Mesothelial cell of epicardium (in vitro differentiated cells): ENCODE measurements at regions not wholly inside any gene's neighbourhood (a gene's known extent, or its start where the extent isn't known, plus 50 kb on each side); places are given as distances from the start of the nearest gene placed in this dataset.
"Not testable (repeated sequence)": the region's sequence is repeated elsewhere in the genome, so short reads cannot be mapped to it uniquely, and the experiment has no call there.

ENCODE experiments used
- DNase-seq, 2 experiments: peaks; one replicate each; pipeline ENCODE4 v3.0.0; 2021; ENCODE audit warnings: low spot score in 2 of 2; ENCODE audit not compliant: unreplicated experiment in 2 of 2
- H3K27ac Mint-ChIP-seq: 2 replicates; pipeline ENCODE4 v1.8.0; 2021; ENCODE audit warnings: mixed read lengths
- H3K27me3 Mint-ChIP-seq: 2 replicates; pipeline ENCODE4 v1.8.0; 2021; ENCODE audit warnings: low read depth, mixed read lengths
- H3K36me3 Mint-ChIP-seq: 2 replicates; pipeline ENCODE4 v1.8.0; 2021; ENCODE audit warnings: mixed read lengths
- H3K4me1 Mint-ChIP-seq: 2 replicates; pipeline ENCODE4 v1.8.0; 2021; ENCODE audit warnings: mixed read lengths
- H3K4me3 Mint-ChIP-seq: 2 replicates; pipeline ENCODE4 v1.8.0; 2021; ENCODE audit warnings: mild to moderate bottlenecking, moderate library complexity, mixed read lengths
- H3K9me3 Mint-ChIP-seq: 2 replicates; pipeline ENCODE4 v1.8.0; 2021; ENCODE audit warnings: mixed read lengths
- TF ChIP-seq, protein P1 (sequence below): fragments of 200-600 bp; sonication (generic); IDR thresholded peaks from one replicate; pipeline ENCODE4 v1.5.0; 2021; ENCODE audit warnings: antibody characterized with exemption; ENCODE audit not compliant: unreplicated experiment

DNA sequence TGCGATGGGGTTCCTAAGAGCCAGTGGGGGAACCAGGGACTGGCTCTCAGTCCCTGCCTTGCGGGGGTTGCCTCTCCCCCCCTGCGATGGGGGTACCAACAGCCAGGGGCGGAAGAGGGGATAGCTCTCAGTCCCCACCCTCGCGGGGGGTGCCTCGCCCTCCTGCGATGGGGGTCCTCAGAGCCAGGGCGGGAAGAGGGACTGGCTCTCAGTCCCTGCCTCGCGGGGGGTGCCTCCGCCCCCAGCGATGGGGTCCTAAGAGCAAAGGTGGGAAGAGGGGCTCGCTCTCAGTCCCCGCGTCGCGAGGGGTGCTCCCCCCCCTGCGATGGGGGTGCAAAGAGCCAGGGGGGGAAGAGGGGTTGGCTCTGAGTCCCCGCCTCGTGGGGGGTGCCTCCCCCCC is 162.0 kb downstream of the ATP6V0E2 start:
- H3K27me3 Mint-ChIP-seq, H3K9me3 Mint-ChIP-seq, DNase-seq, H3K4me3 Mint-ChIP-seq, H3K4me1 Mint-ChIP-seq, H3K27ac Mint-ChIP-seq, H3K36me3 Mint-ChIP-seq: not testable (repeated sequence)

DNA sequence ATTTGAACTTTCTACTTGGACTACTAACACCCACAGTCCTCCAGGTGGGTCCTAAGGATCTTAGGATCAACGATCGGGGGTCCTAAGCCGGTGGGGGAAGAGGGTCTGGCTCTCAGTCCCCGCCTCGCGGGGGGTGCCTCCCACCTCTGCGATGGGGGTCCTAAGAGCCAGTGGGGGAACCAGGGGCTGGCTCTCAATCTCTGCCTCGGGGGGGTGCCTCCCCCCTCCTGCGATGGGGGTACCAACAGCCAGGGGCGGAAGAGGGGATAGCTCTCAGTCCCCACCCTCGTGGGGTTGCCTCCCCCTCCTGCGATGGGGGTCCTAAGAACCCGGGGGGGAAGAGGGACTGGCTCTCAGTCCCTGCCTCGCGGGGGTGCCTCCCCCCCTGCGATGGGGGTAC is 165.3 kb downstream of the ATP6V0E2 start:
- not testable (repeated sequence) for H3K4me1 Mint-ChIP-seq, DNase-seq, H3K36me3 Mint-ChIP-seq, H3K27me3 Mint-ChIP-seq, H3K9me3 Mint-ChIP-seq, H3K4me3 Mint-ChIP-seq, H3K27ac Mint-ChIP-seq

DNA sequence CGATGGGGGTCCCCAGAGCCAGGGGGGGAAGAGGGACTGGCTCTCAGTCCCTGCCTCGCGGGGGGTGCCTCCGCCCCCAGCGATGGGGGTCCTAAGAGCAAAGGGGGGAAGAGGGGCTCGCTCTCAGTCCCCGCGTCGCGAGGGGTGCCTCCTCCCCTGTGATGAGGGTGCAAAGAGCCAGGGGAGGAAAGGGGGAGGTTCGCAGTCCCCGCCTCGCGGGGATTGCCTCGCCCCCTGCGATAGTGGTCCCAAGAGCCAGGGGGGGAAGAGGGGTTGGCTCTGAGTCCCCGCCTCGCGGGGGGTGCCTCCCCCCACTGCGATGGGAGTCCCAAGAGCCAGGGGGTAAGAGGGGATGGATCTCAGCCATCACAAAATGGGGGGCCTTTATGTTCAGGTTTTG is 168.5 kb downstream of the ATP6V0E2 start:
- not testable (repeated sequence) for H3K36me3 Mint-ChIP-seq, DNase-seq, H3K4me1 Mint-ChIP-seq, H3K4me3 Mint-ChIP-seq, H3K27ac Mint-ChIP-seq, H3K9me3 Mint-ChIP-seq
- peaks cover 30% of the 10 kb centered on the region for H3K27me3 Mint-ChIP-seq

DNA sequence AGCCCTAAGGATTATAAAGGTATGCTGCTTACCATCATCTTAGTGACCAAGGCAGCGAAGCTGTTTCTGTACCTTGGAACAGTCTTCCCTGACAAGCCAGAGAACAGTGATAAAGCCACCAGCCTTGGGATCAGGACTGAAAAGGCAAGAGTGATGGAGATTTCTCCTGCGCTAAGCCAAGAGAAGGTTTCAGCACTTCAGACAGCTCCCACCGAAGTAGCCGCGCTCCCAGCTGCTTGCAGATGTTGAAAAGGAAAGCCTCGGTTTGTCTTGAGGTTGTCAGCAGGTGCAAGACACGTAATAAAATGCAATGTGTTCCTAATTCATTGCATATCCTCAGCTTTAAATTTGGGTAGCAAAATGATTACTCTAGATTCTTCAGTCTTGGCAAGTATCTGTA is 171.0 kb downstream of the ATP6V0E2 start:
- not testable (repeated sequence) for H3K4me3 Mint-ChIP-seq, H3K27ac Mint-ChIP-seq, H3K9me3 Mint-ChIP-seq, H3K36me3 Mint-ChIP-seq
- Mint-ChIP-seq H3K4me1 (peaks cover 12% of the 10 kb centered on the region), H3K27me3 (peaks cover 42% of the 10 kb centered on the region)
- peak in 1 of 2 experiments; percentile 55 for DNase-seq

DNA sequence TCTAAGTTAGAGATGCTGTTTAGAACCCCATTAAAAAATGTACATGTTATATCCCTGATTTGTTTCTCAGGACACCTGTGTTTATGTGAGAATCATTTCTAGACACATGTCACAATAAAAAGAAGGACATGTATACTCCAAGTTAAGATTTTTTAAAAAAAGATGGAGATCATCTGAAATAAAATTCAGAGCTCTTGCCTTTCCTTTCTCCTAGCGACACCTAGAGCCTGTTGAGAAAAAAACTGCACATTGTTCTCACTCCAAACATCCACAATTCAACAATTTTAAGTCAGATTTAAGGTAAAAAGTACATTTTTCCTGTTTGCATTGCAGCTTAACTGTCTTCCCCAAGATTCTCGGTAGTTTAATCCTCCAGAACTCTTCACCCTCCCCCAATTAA is 171.8 kb downstream of the ATP6V0E2 start:
- Mint-ChIP-seq H3K27me3 (peaks cover 47% of the 10 kb centered on the region), H3K4me1 (peaks cover 12% of the 10 kb centered on the region)
- H3K4me3 Mint-ChIP-seq = not testable (repeated sequence)

DNA sequence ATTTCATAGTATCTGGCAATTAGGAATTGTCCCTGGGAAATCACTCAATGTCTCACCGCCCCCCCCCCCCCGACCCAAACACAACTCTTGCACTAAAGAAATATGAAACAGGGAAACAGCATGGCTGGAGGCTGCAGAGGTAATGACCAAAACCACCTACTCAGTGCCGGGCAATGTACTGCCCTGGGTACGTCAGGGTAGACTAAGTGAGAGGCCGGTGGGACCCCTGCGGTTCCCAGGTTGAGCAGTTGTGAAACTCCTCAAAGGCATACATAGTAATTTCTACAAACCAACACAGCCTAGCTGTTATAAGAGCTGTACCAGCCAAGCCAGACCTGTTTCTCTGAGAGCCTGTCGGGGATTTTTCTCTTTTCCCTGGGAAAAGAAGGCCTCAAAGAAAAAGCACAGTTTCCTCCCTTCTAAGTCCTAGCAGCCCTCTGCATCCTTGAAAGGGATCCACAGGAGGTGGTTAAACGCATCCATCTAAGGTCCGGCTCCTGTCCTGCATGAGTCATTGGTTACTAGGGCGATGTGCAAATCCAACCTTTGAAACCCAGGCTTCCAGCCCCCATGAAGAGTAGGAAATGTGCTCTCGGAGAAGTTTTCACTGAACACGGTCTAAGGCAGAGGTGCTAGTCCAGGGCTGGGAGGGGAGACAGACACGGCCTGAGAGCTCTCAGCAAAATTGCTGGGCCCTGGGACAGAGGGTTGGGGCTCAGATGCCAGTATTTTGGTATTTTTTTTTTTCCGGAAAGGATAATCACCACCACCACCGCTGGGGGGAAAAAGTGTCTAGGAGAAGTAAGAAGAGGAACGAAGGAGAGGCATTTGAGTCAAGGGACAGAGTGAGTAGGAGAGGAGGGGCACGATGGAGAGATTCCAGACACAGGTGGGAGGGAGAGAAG is 172.8 kb downstream of the ATP6V0E2 start:
- Mint-ChIP-seq H3K4me3 (peak overlapping the region; percentile 64), H3K4me1 (peaks cover 12% of the 10 kb centered on the region), H3K27me3 (peaks cover 49% of the 10 kb centered on the region)
- not testable (repeated sequence) for H3K36me3 Mint-ChIP-seq, H3K27ac Mint-ChIP-seq, DNase-seq, H3K9me3 Mint-ChIP-seq

More for the DNA sequence above, 171.8 kb downstream of the ATP6V0E2 start:
- not testable (repeated sequence) for H3K36me3 Mint-ChIP-seq, DNase-seq, H3K27ac Mint-ChIP-seq, H3K9me3 Mint-ChIP-seq

DNA sequence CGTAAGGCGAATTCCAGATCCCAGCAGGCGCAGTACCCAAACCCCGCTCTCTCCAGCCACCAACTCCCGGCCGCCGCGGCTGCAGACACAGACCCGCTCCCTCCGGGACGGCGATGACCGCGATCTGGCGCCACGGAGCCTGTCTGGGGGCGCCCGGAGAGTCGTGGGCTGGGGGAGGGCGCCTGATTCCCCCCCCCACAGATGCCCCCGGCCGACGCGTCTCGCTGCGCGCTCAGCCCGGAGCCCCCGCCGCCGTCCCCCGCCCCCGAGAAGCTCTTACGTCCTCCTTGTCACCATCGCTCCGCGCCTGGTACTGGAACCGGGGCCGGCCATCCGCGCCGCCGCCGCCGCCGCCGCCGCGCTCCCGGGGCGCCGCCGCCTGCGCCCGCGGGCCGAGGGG is 173.6 kb downstream of the ATP6V0E2 start:
- peaks cover 12% of the 10 kb centered on the region for H3K4me1 Mint-ChIP-seq
- H3K9me3 Mint-ChIP-seq, H3K36me3 Mint-ChIP-seq, DNase-seq, H3K27ac Mint-ChIP-seq: not testable (repeated sequence)
- H3K27me3 Mint-ChIP-seq = peaks cover 55% of the 10 kb centered on the region
- peak overlapping the region; percentile 64 for H3K4me3 Mint-ChIP-seq

DNA sequence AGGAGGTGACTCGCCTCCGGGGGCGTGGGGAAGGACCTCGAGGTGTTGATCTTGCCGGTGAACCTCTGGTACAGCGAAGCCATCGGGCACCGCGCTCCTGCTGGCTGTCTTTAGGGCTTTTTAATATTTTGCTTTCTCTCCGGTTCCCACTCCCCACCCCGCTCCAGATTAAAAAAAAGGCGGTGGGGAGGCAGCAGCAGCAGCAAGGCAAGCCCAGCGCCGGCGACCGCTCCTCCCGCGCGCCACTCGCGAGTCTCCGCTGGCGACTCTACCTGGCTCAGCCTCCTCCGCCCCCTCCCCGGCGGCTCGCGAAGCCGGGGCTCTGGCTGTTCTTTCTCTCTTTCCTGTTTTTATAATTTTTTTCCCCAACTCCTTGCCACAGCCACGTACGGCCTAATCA is 174.0 kb downstream of the ATP6V0E2 start:
- DNase-seq = peak in 1 of 2 experiments; percentile 59
- peaks cover 57% of the 10 kb centered on the region for H3K27me3 Mint-ChIP-seq
- H3K27ac Mint-ChIP-seq = peak overlapping the region; percentile 82
- peak overlapping the region; percentile 76 for H3K4me3 Mint-ChIP-seq
- peaks cover 12% of the 10 kb centered on the region for H3K4me1 Mint-ChIP-seq
- not testable (repeated sequence) for H3K9me3 Mint-ChIP-seq, H3K36me3 Mint-ChIP-seq

DNA sequence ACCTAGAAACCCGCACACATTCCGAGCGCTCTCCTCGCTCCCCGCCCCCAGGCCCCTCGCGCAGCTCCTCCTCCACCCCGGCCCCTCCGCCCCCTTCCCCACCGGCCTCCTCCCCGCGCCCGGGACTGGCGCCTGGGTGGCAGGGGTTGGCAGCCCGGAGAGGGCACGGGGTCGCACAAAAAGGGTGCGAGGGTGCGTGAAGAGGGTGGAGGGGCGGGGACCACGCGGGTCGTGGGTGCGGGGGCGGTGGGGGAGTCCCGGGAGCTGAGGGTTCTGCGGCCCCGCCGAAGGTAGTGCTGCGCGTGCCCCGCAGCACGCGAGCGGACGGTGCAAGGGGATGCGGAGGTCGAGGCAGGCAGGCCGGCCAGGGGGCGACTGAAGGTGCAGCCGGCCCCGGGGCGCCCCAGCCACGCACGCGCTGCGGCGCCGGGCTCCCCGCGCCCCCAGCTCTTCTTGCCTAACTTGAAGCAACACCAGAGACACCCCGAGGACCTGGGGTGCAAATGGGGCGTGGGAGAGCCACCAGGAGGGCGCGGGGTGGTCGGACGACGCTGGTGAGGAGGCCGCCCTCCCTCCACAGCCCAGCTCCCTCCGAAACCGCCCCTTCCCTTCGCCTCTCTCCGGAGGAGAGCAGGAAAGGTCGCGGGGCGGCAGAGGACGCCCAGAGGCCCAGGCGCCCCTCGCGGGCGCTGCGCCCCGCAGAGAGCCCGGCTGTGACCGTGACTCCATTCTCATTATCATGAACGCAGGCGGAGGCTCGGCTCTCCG is 174.7 kb downstream of the ATP6V0E2 start:
- peaks cover 12% of the 10 kb centered on the region for H3K4me1 Mint-ChIP-seq
- H3K27me3 Mint-ChIP-seq = peaks cover 60% of the 10 kb centered on the region
- not testable (repeated sequence) for H3K36me3 Mint-ChIP-seq, H3K27ac Mint-ChIP-seq, H3K9me3 Mint-ChIP-seq, DNase-seq
- TF ChIP-seq, protein P1, sequence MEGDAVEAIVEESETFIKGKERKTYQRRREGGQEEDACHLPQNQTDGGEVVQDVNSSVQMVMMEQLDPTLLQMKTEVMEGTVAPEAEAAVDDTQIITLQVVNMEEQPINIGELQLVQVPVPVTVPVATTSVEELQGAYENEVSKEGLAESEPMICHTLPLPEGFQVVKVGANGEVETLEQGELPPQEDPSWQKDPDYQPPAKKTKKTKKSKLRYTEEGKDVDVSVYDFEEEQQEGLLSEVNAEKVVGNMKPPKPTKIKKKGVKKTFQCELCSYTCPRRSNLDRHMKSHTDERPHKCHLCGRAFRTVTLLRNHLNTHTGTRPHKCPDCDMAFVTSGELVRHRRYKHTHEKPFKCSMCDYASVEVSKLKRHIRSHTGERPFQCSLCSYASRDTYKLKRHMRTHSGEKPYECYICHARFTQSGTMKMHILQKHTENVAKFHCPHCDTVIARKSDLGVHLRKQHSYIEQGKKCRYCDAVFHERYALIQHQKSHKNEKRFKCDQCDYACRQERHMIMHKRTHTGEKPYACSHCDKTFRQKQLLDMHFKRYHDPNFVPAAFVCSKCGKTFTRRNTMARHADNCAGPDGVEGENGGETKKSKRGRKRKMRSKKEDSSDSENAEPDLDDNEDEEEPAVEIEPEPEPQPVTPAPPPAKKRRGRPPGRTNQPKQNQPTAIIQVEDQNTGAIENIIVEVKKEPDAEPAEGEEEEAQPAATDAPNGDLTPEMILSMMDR = peak; percentile 10
- H3K4me3 Mint-ChIP-seq = peak overlapping the region; percentile 76

DNA sequence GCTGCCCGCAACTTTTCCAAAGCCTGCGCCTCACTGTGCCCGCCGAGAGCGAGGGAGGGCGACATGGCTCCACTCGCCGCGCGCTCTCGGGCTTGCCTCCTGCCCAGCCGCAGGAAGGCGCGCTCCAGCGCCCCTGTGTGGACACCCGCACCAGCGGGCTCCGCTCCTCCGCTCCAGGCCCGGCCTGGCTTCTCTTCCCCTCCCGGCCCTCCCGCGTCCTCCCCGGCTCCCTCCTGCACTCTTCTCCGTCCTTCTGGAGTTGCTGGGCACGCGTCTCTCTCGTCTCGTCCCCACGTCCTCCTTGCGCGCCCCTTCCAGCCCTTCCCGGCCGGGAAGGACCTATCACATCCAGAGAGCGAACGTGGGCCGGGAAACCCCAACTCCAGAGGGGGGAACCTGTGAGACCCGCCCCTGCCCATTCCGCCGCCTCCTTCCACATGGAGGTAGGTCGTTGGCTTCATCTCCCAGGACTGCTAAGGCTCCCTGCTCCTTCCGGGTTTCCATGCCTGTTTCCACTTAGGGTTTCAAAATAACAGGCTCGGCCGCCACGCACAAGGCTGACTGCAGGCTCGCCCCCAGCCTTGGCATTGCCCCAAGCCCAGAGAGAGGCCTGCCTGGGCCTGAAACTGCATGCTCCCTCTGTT is 175.4 kb downstream of the ATP6V0E2 start:
- not testable (repeated sequence) for H3K9me3 Mint-ChIP-seq, H3K36me3 Mint-ChIP-seq
- DNase-seq = peak in 1 of 2 experiments; percentile 45
- Mint-ChIP-seq H3K4me3 (peak overlapping the region; percentile 71), H3K4me1 (peaks cover 12% of the 10 kb centered on the region), H3K27me3 (peaks cover 61% of the 10 kb centered on the region), H3K27ac (peak overlapping the region; percentile 78)

DNA sequence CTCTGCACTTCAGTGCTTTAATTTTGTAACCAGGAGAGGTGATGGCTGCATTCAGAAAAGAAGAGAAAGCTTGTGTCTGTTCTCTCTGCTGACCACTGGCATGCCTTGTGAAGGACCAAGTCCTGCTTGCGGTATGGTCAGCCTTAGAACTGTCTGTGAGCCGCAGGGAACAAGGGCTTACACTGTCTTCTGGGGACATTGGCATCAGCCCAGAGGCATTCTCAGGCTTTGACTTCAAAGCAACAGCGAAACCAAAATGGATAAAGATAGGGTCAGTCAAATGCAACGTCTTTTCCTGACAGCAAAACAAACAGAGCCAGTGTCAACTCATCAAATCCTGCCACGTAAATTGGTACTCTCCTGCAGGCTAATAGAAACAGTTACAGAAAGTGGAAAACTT is 179.6 kb downstream of the ATP6V0E2 start:
- H3K36me3 Mint-ChIP-seq, H3K4me3 Mint-ChIP-seq, H3K9me3 Mint-ChIP-seq, DNase-seq, H3K4me1 Mint-ChIP-seq, H3K27ac Mint-ChIP-seq: not testable (repeated sequence)
- H3K27me3 Mint-ChIP-seq = peaks cover 63% of the 10 kb centered on the region

DNA sequence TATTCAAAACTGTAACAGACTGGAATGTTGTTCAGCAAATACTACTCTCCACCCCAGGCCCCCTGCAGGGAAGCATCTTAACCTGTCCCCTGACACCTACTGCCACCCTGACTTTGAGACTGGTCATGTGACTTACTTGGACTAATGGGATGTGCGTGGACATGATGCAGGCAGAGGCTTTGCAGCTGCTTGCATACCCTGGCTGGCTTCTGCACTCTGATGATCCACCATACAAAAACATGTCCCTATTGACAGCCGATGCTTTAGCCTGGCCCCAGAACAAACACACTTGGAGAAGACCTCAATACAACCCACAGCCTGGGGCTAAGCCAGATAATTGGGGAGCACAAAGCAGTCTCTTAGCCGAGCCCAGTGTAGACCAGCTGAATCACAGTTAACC is 180.5 kb downstream of the ATP6V0E2 start:
- not testable (repeated sequence) for H3K4me1 Mint-ChIP-seq, H3K27ac Mint-ChIP-seq, H3K4me3 Mint-ChIP-seq, H3K9me3 Mint-ChIP-seq, H3K36me3 Mint-ChIP-seq, DNase-seq
- peaks cover 68% of the 10 kb centered on the region for H3K27me3 Mint-ChIP-seq
